Gastroesophageal sphincter (tissue), 3 donors: ENCODE measurements at regions not wholly inside any gene's neighbourhood (a gene's known extent, or its start where the extent isn't known, plus 50 kb on each side); places are given as distances from the start of the nearest gene placed in this dataset.

Experiments
- POLR2A ChIP-seq, 2 donors: fragments of 450-650 bp; IDR thresholded peaks; one replicate each; pipeline ENCODE4 v1.6.1; 2017; ENCODE audit warnings: antibody characterized with exemption in 2 of 2, mild to moderate bottlenecking in 2 of 2, moderate library complexity in 1 of 2
- TF ChIP-seq, protein P1 (sequence below), 4 experiments: fragments of 200-600 bp in 2 of 4; fragments of 450-650 bp in 2 of 4; sonication (generic) in 1 of 4; IDR thresholded peaks; one replicate each; pipeline ENCODE4 v1.5.1; 2017 to 2019; ENCODE audit warnings: antibody characterized with exemption in 4 of 4, mild to moderate bottlenecking in 2 of 4, moderate library complexity in 2 of 4

DNA sequence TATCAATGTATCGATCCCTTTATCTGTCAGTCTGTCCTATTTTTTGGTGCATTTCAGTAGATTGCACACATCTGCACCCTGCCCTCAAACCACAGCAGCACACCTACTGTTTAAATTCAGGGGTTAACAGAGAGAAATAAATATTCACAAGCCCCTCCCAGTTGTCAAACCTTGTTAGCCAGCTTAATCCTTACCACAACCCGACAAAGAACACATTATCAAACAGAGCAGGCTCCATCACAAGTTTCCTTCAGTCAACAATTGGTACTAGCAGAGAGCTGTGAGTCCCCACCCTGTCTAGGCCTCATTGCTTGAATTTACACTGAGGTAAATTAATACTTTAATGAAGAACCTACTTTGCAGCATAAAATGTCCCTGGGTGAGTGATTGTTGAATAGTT lies 249.8 kb downstream of the FNDC1 start:
- no peak for TF ChIP-seq POLR2A (IDR thresholded peaks at IDR 0.05)
- TF ChIP-seq, protein P1, sequence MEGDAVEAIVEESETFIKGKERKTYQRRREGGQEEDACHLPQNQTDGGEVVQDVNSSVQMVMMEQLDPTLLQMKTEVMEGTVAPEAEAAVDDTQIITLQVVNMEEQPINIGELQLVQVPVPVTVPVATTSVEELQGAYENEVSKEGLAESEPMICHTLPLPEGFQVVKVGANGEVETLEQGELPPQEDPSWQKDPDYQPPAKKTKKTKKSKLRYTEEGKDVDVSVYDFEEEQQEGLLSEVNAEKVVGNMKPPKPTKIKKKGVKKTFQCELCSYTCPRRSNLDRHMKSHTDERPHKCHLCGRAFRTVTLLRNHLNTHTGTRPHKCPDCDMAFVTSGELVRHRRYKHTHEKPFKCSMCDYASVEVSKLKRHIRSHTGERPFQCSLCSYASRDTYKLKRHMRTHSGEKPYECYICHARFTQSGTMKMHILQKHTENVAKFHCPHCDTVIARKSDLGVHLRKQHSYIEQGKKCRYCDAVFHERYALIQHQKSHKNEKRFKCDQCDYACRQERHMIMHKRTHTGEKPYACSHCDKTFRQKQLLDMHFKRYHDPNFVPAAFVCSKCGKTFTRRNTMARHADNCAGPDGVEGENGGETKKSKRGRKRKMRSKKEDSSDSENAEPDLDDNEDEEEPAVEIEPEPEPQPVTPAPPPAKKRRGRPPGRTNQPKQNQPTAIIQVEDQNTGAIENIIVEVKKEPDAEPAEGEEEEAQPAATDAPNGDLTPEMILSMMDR (IDR thresholded peaks at IDR 0.05): no peak
